PC-3 (cell line): ENCODE measurements at regions not wholly inside any gene's neighbourhood (a gene's known extent, or its start where the extent isn't known, plus 50 kb on each side); places are given as distances from the start of the nearest gene placed in this dataset.
A peak's percentile ranks its signal among the peaks of the same experiment; 100 is the strongest.
"Not testable (repeated sequence)": the region's sequence is repeated elsewhere in the genome, so short reads cannot be mapped to it uniquely, and the experiment has no call there.

Experiments used
- ATAC-seq: fragments of 200-7000 bp; cut with Tn5 transposase; 2 replicates; pipeline ENCODE4 v1.9.1; 2020; ENCODE audit warnings: mild to moderate bottlenecking, moderate library complexity
- BruUV-seq: library from RNA; stranded (reverse); fragments of 400-500 nt; replicated peaks from 2 replicates; lab custom pipeline; 2021; lab: Mats Ljungman, UMichigan
- CTCF ChIA-PET: fragments of 300-600 bp; sonication (Branson Sonifier 250); formaldehyde crosslinking; loops from one replicate; lab custom pipeline; 2022; ENCODE audit warnings: antibody characterized with exemption; lab: Charles Lee
- POLR2A ChIA-PET: fragments of 300-600 bp; sonication (Branson Sonifier 250); formaldehyde crosslinking; loops from one replicate; lab custom pipeline; 2022; ENCODE audit warnings: antibody characterized with exemption; ENCODE audit not compliant: unreplicated experiment; lab: Charles Lee
- DNase-seq: peaks from one replicate; pipeline ENCODE4 v3.0.0-alpha.2; 2015
- H2AFZ ChIP-seq: fragments of 300-600 bp; sonication (generic); 2 replicates; pipeline ENCODE4 v1.6.0; 2016; ENCODE audit warnings: antibody characterized with exemption, low read length
- H3F3A ChIP-seq: fragments of 300-600 bp; sonication (generic); one replicate; pipeline ENCODE4 v1.6.0; 2017; ENCODE audit warnings: antibody characterized with exemption, low read length, control low read depth, mild to moderate bottlenecking; ENCODE audit not compliant: unreplicated experiment
- H3K27ac ChIP-seq: fragments of 300-600 bp; sonication (generic); 2 replicates; pipeline ENCODE4 v1.5.1; 2016; ENCODE audit warnings: mild to moderate bottlenecking, low read length
- H3K27me3 ChIP-seq: fragments of 300-600 bp; sonication (generic); 2 replicates; pipeline ENCODE4 v1.6.1; 2016; ENCODE audit warnings: low read length, mixed read lengths
- H3K36me3 ChIP-seq: fragments of 300-600 bp; sonication (generic); 2 replicates; pipeline ENCODE4 v1.6.1; 2016; ENCODE audit warnings: low read depth, mixed run types, low read length, mixed read lengths
- H3K4me1 ChIP-seq: fragments of 300-600 bp; sonication (generic); 2 replicates; pipeline ENCODE4 v1.5.1; 2016; ENCODE audit warnings: low read length; ENCODE audit not compliant: insufficient read depth
- H3K4me2 ChIP-seq: fragments of 300-600 bp; sonication (generic); 2 replicates; pipeline ENCODE4 v1.6.0; 2016; ENCODE audit warnings: low read length
- H3K4me3 ChIP-seq: fragments of 300-600 bp; sonication (generic); 2 replicates; pipeline ENCODE4 v1.5.1; 2016; ENCODE audit warnings: mild to moderate bottlenecking, low read length, mixed read lengths
- H3K79me2 ChIP-seq: fragments of 300-600 bp; sonication (generic); 2 replicates; pipeline ENCODE4 v1.6.1; 2017; ENCODE audit warnings: low read length, mixed read lengths
- H3K9ac ChIP-seq: fragments of 300-600 bp; sonication (generic); 2 replicates; pipeline ENCODE4 v1.6.0; 2016; ENCODE audit warnings: mild to moderate bottlenecking, low read length
- H3K9me2 ChIP-seq: fragments of 300-600 bp; sonication (generic); replicated peaks from 2 replicates; pipeline ENCODE4 v1.6.1; 2016; ENCODE audit warnings: mixed run types, low read length, mixed read lengths
- H3K9me3 ChIP-seq: fragments of 300-600 bp; sonication (generic); 2 replicates; pipeline ENCODE4 v1.6.1; 2016; ENCODE audit warnings: low read length, mixed read lengths
- H4K20me1 ChIP-seq: fragments of 300-600 bp; sonication (generic); 2 replicates; pipeline ENCODE4 v1.6.1; 2016; ENCODE audit warnings: low read length, mixed read lengths
- EZH2 ChIP-seq: fragments of 300-600 bp; sonication (generic); IDR thresholded peaks from one replicate; pipeline ENCODE4 v1.6.1; 2017; ENCODE audit warnings: antibody characterized with exemption, mild to moderate bottlenecking, low read length; ENCODE audit not compliant: unreplicated experiment
- EZH2phosphoT487 ChIP-seq: fragments of 300-600 bp; sonication (generic); IDR thresholded peaks from 2 replicates; pipeline ENCODE4 v1.6.1; 2018; ENCODE audit warnings: mild to moderate bottlenecking, antibody characterized with exemption, low read length, borderline replicate concordance
- intact Hi-C: fragments of 100-400 bp; cut with micrococcal nuclease; formaldehyde crosslinking; loops from 2 replicates; pipeline ENCODE4 v1.9.0; 2023
- TF ChIP-seq, protein P1 (sequence below): fragments of 300-600 bp; sonication (generic); conservative IDR thresholded peaks from 2 replicates; pipeline ENCODE4 v1.5.1; 2017; ENCODE audit warnings: antibody characterized with exemption, low read depth, mild to moderate bottlenecking, low read length

DNA sequence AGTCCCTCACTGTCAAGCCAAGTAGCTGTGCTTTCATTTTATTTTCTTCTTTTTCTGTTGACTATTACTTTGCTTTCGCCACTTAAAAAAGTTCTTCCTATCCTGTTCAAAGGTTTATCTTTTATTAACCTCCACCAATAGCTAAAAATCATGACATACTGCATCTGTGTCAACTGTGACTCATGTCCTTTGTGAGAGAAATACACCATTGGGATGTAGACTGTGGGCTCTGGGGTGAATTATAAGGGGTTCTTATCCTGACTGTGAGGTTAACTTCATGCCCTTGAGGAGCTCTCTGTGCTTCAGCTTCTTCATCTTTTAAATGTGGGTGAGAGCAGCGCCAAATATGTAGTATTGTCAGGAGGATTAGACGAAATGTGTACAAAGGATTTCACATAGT lies 71.9 kb upstream of the ANKRD30A start:
- intact Hi-C loops, result no loop called here
- Histone ChIP-seq H3K9me3 (0 out of 2 replicates have a peak, but pooled peaks cover 5% of the 10 kb centered on the region), H3K9me2 (no peaks in the 10 kb centered on the region), H3K4me2 (no peak overlapping the region), H3K4me1 (no peaks in the 10 kb centered on the region; the same call in 1 of the 2 replicates), H3K79me2 (no peaks in the 10 kb centered on the region), H3K4me3 (no peak overlapping the region), H3K9ac (no peak overlapping the region), H4K20me1 (no peaks in the 10 kb centered on the region), H3K27ac (no peak overlapping the region), H3K36me3 (no peaks in the 10 kb centered on the region), H3F3A (no peaks in the 10 kb centered on the region), H2AFZ (no peak overlapping the region), H3K27me3 (peaks cover 18% of the 10 kb centered on the region; the same call in 1 of the 2 replicates)
- CTCF ChIA-PET, result no interaction called here
- BruUV-seq, result no TSS peak
- POLR2A ChIA-PET, result interaction anchor here (0.5 kb wide), 1 partner anchor 152 kb away, joined by 6 read pairs; no protein-coding TSS in a partner anchor
- ATAC-seq (peak; percentile 86), DNase-seq (peak; percentile 52)
- TF ChIP-seq EZH2, result no peak
- TF ChIP-seq EZH2phosphoT487, result no peak
- TF ChIP-seq, protein P1, sequence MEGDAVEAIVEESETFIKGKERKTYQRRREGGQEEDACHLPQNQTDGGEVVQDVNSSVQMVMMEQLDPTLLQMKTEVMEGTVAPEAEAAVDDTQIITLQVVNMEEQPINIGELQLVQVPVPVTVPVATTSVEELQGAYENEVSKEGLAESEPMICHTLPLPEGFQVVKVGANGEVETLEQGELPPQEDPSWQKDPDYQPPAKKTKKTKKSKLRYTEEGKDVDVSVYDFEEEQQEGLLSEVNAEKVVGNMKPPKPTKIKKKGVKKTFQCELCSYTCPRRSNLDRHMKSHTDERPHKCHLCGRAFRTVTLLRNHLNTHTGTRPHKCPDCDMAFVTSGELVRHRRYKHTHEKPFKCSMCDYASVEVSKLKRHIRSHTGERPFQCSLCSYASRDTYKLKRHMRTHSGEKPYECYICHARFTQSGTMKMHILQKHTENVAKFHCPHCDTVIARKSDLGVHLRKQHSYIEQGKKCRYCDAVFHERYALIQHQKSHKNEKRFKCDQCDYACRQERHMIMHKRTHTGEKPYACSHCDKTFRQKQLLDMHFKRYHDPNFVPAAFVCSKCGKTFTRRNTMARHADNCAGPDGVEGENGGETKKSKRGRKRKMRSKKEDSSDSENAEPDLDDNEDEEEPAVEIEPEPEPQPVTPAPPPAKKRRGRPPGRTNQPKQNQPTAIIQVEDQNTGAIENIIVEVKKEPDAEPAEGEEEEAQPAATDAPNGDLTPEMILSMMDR, result no peak

GRCh38 chr10:37049982-37050381 lies 75.4 kb upstream of the ANKRD30A start:
- peaks cover 14% of the 10 kb centered on the region; the same call in 1 of the 2 replicates for H3K27me3 ChIP-seq

DNA sequence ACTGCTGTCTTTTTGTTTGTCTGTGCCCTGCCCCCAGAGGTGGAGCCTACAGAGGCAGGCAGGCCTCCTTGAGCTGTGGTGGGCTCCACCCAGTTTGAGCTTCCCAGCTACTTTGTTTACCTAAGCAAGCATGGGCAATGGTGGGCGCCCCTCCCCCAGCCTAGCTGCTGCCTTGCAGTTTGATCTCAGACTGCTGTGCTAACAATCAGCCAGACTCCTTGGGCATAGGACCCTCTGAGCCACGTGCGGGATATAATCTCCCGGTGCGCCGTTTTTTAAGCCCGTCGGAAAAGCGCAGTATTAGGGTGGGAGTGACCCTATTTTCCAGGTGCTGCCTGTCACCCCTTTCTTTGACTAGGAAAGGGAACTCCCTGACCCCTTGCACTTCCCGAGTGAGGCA lies 81.1 kb upstream of the ANKRD30A start:
- H3F3A ChIP-seq, result not testable (repeated sequence)

More at GRCh38 chr10:37049982-37050381, 75.4 kb upstream of the ANKRD30A start:
- H3K79me2 ChIP-seq, H3K4me2 ChIP-seq, BruUV-seq, H3K9me3 ChIP-seq, H3F3A ChIP-seq, POLR2A ChIA-PET, intact Hi-C loops, ATAC-seq, H3K4me1 ChIP-seq, H3K27ac ChIP-seq, H3K36me3 ChIP-seq, DNase-seq, H3K4me3 ChIP-seq, H4K20me1 ChIP-seq, H2AFZ ChIP-seq, H3K9me2 ChIP-seq, CTCF ChIA-PET, H3K9ac ChIP-seq: not testable (repeated sequence)

GRCh38 chr10:37035853-37036252 lies 89.5 kb upstream of the ANKRD30A start:
- no peak for TF ChIP-seq EZH2
- intact Hi-C loops, result no loop called here
- no peak overlapping the region for H3K4me2 ChIP-seq
- no peak for DNase-seq
- no peaks in the 10 kb centered on the region for H3K36me3 ChIP-seq
- H3K4me3 ChIP-seq, result no peak overlapping the region
- H3K9me2 ChIP-seq, result no peaks in the 10 kb centered on the region
- no peak overlapping the region for H2AFZ ChIP-seq
- CTCF ChIA-PET, result no interaction called here
- no peaks in the 10 kb centered on the region for H3K79me2 ChIP-seq
- no peak overlapping the region for H3K9ac ChIP-seq
- no TSS peak for BruUV-seq
- no peak for ATAC-seq
- no peaks in the 10 kb centered on the region for H3K9me3 ChIP-seq
- no peaks in the 10 kb centered on the region for H3K4me1 ChIP-seq
- H3K27ac ChIP-seq, result no peak overlapping the region
- POLR2A ChIA-PET, result interaction anchor here (0.5 kb wide), 1 partner anchor 409 kb away, joined by 4 read pairs; no protein-coding TSS in a partner anchor
- no peaks in the 10 kb centered on the region for H4K20me1 ChIP-seq
- H3F3A ChIP-seq, result no peaks in the 10 kb centered on the region
- peaks cover 7% of the 10 kb centered on the region; the same call in 1 of the 2 replicates for H3K27me3 ChIP-seq

More for the DNA sequence above, 81.1 kb upstream of the ANKRD30A start:
- H3K9me3 ChIP-seq, H3K79me2 ChIP-seq, CTCF ChIA-PET, H4K20me1 ChIP-seq, H3K9me2 ChIP-seq, H3K9ac ChIP-seq, BruUV-seq, H2AFZ ChIP-seq, H3K27ac ChIP-seq, H3K4me3 ChIP-seq, H3K4me2 ChIP-seq, ATAC-seq, H3K4me1 ChIP-seq, H3K27me3 ChIP-seq, intact Hi-C loops, DNase-seq, POLR2A ChIA-PET, H3K36me3 ChIP-seq: not testable (repeated sequence)
